D721Med (cell line): ENCODE measurements at regions not wholly inside any gene's neighbourhood (a gene's known extent, or its start where the extent isn't known, plus 50 kb on each side); places are given as distances from the start of the nearest gene placed in this dataset.

ENCODE experiments used
- DNase-seq: peaks from one replicate; pipeline ENCODE4 v3.0.0; 2011; ENCODE audit warnings: low spot score; ENCODE audit not compliant: insufficient read length
- FAIRE-seq: peaks from 2 replicates; lab custom pipeline; 2011; peaks lifted over from hg19 to GRCh38; lab: Jason Lieb, UNC
- TF ChIP-seq, protein P1 (sequence below): IDR thresholded peaks from 2 replicates; pipeline ENCODE4 v1.5.1; 2012; ENCODE audit warnings: mild to moderate bottlenecking, control low read depth; ENCODE audit not compliant: insufficient read depth; ENCODE audit errors: missing control alignments

DNA sequence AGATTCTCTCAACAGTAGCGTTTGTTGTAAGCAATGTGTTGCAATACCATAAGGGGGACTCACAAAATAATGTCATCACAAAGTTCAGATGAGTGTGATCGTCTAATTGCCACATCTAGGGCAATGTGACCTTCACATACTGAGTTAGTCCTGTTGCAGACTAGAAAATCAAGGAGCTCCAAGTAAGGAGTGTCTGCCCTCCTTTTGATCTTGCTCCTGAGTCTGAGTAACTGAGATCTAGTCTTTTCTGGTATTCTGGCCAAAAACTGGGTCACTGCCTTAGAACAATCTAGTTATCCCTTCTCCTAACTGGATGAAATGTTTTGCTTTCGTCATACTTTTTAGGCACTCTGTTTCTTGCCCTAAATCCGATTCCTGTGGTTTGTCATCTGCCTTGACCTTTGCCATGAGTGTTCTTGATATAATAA lies 712.1 kb downstream of the CDH11 start:
- DNase-seq = no peak
- FAIRE-seq = no peak
- TF ChIP-seq, protein P1, sequence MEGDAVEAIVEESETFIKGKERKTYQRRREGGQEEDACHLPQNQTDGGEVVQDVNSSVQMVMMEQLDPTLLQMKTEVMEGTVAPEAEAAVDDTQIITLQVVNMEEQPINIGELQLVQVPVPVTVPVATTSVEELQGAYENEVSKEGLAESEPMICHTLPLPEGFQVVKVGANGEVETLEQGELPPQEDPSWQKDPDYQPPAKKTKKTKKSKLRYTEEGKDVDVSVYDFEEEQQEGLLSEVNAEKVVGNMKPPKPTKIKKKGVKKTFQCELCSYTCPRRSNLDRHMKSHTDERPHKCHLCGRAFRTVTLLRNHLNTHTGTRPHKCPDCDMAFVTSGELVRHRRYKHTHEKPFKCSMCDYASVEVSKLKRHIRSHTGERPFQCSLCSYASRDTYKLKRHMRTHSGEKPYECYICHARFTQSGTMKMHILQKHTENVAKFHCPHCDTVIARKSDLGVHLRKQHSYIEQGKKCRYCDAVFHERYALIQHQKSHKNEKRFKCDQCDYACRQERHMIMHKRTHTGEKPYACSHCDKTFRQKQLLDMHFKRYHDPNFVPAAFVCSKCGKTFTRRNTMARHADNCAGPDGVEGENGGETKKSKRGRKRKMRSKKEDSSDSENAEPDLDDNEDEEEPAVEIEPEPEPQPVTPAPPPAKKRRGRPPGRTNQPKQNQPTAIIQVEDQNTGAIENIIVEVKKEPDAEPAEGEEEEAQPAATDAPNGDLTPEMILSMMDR = no peak

DNA sequence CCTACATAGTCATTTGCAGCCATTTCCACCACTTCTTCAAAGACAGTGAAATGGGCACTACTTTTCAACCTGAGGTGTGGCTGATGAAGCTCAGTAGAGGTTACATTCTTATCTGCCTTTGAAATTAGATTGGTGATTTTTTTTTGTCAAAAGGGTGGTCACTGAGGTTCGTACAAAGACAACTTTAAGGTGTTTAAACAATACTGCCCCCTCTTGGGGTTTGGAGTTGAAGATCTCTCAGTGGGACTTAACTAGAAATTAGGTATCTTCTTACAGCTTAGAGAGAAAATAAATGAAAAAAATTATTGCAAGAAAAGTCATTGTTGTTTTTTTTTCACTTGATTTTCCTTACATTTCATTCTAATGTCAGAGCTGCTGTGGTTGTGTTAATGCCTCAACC lies 713.2 kb downstream of the CDH11 start:
- TF ChIP-seq, protein P1 = no peak
- FAIRE-seq = no peak
- no peak for DNase-seq

DNA sequence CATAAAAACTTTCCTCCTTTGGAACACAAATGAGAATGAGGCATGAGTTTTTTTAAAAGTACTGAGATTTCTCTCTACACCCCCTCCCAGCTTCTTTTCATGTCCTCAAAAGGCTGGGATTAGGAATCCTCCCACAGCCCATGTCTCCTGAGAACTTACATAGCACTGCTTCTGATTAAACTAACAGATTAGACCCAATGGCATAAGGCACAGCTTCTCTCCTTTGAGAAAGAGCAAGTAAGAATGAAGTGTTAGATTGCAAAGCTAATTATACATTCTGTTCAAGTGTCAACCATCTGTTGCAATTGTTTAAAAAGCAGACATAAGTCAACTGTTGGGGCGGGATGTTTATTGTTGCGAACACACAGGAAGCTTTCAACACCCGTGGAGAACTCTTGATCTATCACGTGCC lies 715.1 kb downstream of the CDH11 start:
- no peak for DNase-seq
- FAIRE-seq = no peak
- TF ChIP-seq, protein P1 = no peak

DNA sequence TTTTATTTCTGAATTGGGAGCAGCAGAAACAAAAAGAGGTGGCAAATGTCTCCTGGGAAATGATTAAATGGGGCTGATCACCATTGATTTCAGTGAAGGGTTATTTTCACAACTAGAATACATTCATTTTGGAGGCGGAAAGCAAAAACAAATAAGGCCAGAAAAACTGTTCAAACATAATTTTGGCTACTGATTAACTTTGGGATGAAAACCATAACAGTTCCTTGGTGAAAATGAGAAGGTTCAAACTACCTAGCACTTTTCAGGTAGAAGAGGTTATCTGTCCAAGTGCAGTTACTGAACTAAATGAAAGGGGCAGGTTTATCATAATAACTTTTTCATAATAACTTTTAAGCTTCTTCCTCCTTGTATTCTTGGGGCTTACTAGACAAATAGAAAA lies 718.5 kb downstream of the CDH11 start:
- FAIRE-seq = no peak
- no peak for DNase-seq
- TF ChIP-seq, protein P1 = no peak

DNA sequence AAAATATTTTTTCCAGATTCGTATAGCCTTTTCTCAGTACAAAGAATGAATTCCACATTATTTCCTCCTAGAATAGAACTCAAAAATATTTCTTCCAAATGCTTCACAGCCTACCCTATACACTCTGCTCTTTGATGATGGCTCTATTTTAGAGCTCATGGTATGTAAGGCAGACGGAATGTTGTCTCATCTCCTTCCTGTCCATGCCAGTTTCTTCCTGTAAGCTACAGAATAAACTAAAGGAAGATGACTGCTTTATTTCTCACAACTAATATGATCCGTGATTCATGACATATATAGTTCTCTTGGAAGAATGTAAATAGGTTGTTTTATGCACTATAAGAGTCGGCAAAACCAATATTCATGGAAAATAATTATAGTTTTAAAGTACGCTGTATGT lies 723.1 kb downstream of the CDH11 start:
- TF ChIP-seq, protein P1 = no peak
- DNase-seq (no peak), FAIRE-seq (no peak)

DNA sequence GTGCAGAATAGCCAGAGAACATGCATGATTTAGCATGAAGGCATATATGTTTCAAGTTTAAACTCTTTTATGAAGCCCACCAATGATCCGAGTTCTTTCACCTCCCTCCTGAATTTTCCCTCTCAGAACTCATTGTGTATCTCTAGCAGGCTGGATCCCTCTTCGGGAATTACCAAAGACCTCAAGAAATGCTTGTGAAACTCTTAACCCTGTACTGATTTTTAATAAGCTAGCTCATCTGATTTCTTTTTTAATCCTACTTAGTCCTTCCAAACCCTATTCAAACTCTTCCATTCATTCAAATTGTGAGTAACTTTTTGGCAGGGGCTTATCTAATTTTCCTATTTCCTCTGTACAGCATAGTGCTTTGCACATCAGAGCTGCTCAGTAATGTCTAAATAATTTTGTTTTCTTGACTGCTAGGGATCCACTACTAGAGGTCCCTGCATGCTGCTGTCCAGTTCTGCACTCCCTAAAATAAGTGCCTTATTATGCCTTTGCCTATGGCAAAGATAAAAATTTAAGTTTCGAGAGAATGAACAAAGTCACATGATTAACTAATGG lies 723.8 kb downstream of the CDH11 start:
- no peak for DNase-seq
- no peak for FAIRE-seq
- TF ChIP-seq, protein P1 = no peak

DNA sequence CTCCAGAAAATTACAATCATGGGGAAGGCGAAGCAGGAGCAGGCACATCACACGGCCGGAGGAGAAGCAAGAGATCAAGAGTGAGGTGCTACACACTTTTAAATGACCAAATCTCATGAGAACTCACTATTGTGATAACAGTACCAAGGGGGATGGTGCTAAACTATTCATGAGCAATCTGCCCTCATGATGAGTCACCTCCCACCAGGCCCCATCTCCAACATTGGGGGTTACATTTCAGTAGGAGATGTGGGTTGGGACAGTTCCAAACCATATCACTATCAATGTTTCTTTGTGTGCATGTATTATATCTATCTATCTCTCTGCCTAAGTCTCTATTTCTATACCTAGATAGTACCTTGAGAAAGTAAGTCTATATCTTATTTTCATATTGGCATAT lies 724.8 kb downstream of the CDH11 start:
- TF ChIP-seq, protein P1 = no peak
- FAIRE-seq (no peak), DNase-seq (no peak)
